ENCODE measurements at regions not wholly inside any gene's neighbourhood (a gene's known extent, or its start where the extent isn't known, plus 50 kb on each side); places are given as distances from the start of the nearest gene placed in this dataset.
"Not testable (repeated sequence)": the region's sequence is repeated elsewhere in the genome, so short reads cannot be mapped to it uniquely, and the experiment has no call there.

DNA sequence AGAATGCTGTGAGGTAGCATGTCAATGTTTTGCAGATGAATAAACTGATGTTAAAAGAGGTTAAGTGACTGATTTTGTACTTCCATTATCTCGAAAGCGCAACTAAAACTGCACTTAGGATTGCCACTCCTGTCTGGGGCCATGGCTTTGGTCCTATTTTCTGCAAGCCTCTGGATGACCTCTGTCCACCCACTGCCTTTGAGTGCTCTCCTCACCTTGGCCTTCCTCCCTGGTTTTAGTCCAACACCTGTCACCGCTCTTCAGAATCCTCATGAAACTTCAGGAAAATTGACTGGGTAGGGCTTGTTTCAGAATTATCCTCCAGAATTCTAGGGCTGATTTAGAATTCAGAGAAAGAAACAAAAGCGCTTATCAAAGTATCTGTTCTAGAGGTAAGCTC lies 51.1 kb upstream of the HNMT start:
- H3K4me1 ChIP-seq, result no peaks in the 10 kb centered on the region
- no peaks in the 10 kb centered on the region for H3K9me3 ChIP-seq
- TF ChIP-seq, protein P1, sequence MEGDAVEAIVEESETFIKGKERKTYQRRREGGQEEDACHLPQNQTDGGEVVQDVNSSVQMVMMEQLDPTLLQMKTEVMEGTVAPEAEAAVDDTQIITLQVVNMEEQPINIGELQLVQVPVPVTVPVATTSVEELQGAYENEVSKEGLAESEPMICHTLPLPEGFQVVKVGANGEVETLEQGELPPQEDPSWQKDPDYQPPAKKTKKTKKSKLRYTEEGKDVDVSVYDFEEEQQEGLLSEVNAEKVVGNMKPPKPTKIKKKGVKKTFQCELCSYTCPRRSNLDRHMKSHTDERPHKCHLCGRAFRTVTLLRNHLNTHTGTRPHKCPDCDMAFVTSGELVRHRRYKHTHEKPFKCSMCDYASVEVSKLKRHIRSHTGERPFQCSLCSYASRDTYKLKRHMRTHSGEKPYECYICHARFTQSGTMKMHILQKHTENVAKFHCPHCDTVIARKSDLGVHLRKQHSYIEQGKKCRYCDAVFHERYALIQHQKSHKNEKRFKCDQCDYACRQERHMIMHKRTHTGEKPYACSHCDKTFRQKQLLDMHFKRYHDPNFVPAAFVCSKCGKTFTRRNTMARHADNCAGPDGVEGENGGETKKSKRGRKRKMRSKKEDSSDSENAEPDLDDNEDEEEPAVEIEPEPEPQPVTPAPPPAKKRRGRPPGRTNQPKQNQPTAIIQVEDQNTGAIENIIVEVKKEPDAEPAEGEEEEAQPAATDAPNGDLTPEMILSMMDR (IDR thresholded peaks at IDR 0.05; ENCODE audit: low read depth, low read length), result no peak
- H3K36me3 ChIP-seq, result no peaks in the 10 kb centered on the region
- H3K27me3 ChIP-seq, result no peaks in the 10 kb centered on the region
- no peak overlapping the region for H3K4me3 ChIP-seq (ENCODE audit: low read depth, low read length)
- no peak for DNase-seq

DNA sequence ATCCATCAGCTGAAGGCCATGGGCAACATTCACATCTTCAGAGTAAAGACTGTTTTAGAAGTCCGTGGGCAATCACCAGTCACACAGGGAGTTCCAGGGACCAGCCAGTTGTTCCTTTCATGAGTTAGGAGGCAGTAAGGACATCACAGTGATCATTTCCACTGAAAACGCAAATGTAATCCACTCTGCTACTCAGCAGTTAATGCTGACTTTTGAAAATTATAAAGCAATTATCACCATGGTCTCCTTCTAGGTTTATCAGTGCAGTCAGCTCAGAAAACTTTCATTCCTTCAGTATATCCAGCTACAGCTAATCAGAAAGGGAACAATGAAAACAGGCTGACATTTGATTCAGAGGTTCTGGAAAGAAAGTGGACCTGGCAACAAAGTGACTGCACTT lies 50.6 kb upstream of the HNMT start:
- not testable (repeated sequence) for H3K27me3 ChIP-seq; H3K4me3 ChIP-seq (ENCODE audit: low read depth, low read length); DNase-seq; H3K9me3 ChIP-seq; H3K4me1 ChIP-seq; H3K36me3 ChIP-seq

All from BE2C (cell line).